GM12864 (cell line): ENCODE measurements at regions not wholly inside any gene's neighbourhood (a gene's known extent, or its start where the extent isn't known, plus 50 kb on each side); places are given as distances from the start of the nearest gene placed in this dataset.

Source experiments
- DNase-seq: peaks from one replicate; pipeline ENCODE4 v3.0.0-alpha.2; 2011; ENCODE audit warnings: low read depth
- H3K4me3 ChIP-seq: 2 replicates; pipeline ENCODE4 v1.5.1; 2011; ENCODE audit warnings: mild to moderate bottlenecking, low read depth, low read length, control low read depth
- CTCF ChIP-seq: IDR thresholded peaks from 2 replicates; pipeline ENCODE4 v1.5.1; 2011; ENCODE audit warnings: low read depth, mild to moderate bottlenecking, moderate library complexity, low read length, control low read depth, inconsistent platforms; ENCODE audit errors: missing control alignments

DNA sequence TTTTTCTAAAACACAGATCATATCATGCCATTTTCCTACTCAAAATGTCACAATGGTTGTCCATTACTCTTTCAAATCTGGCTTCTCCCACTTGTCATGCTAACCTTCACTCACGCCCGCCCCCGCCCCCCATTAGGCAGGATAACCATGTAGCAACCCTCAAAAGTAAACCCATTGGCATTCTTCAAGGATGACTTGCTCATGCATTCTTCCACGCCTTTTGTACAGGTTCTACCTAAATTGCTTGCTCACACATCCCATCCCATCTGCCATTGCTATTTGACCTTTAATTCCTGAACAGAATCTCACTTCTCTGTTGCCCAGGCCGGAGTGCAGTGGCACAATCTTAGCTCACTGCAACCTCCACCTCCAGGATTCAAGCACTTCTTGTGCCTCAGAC is 389.3 kb downstream of the MCTP2 start:
- no peak for DNase-seq
- TF ChIP-seq CTCF, result no peak
- no peak overlapping the region for H3K4me3 ChIP-seq

- no peak for TF ChIP-seq CTCF
- DNase-seq, result no peak
- H3K4me3 ChIP-seq, result no peak overlapping the region
These were observed 390.4 kb downstream of the MCTP2 start for GRCh38 chr15:94621736-94622135.

DNA sequence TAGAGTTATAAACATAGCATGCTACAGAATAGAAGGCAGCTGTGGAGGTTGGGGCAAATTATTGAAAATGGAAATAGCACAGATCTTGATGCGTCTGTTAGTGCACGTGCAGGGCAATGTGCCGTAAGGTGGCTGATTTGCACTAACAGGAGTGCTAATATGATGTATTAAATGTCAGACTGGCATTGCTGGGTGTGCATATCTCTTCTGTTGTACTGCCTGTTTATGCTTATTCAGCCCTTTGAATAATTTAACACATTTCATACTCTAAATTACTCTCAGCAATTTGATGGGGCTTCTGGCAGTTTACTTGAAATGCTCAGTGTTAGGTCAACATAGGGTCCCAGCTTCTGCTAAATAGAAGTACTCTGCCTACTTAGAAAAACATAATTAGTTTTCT is 395.6 kb downstream of the MCTP2 start:
- H3K4me3 ChIP-seq, result no peak overlapping the region
- TF ChIP-seq CTCF, result no peak
- no peak for DNase-seq

- DNase-seq, result no peak
- H3K4me3 ChIP-seq, result no peak overlapping the region
- no peak for TF ChIP-seq CTCF
These were observed 400.2 kb downstream of the MCTP2 start for GRCh38 chr15:94631608-94632007.

GRCh38 chr15:94638183-94638582 is 406.8 kb downstream of the MCTP2 start:
- no peak for DNase-seq
- no peak overlapping the region for H3K4me3 ChIP-seq
- no peak for TF ChIP-seq CTCF

DNA sequence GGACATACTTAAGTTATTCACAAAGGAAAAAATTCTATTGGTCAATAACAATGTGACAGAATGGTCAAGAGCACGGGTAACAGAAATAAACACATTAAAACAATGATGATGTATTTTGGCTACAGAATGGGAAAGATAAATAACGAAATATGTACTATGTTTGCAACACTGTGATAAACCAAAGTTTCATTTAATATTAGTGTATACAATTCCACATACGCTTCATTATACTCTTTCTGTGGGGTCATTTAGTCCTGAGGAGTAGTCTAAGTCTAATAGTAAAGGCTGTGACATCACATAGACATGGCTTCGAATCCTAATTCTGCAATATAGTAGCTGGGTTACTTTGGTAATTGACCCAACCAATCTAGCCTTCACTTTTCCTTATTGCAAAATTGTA is 408.3 kb downstream of the MCTP2 start:
- no peak for TF ChIP-seq CTCF
- no peak for DNase-seq
- no peak overlapping the region for H3K4me3 ChIP-seq

- DNase-seq, result no peak
- no peak for TF ChIP-seq CTCF
- no peak overlapping the region for H3K4me3 ChIP-seq
These were observed 413.1 kb downstream of the MCTP2 start for GRCh38 chr15:94644433-94644832.
